K562 (cell line): ENCODE measurements at regions not wholly inside any gene's neighbourhood (a gene's known extent, or its start where the extent isn't known, plus 50 kb on each side); places are given as distances from the start of the nearest gene placed in this dataset.

Experiments used
- ATAC-seq: fragments of 200-7000 bp; cut with Tn5 transposase; 3 replicates; pipeline ENCODE4 v1.9.1; 2020; ENCODE audit warnings: moderate library complexity
- BruUV-seq: library from RNA; stranded (reverse); fragments of 400-500 nt; replicated peaks from 2 replicates; lab custom pipeline; 2021; lab: Mats Ljungman, UMichigan
- CTCF ChIA-PET: fragments of 300-600 bp; formaldehyde crosslinking; extraction: SDS; loops from one replicate; lab custom pipeline; 2021; ENCODE audit warnings: low intra/inter-chr PET ratio; lab: Yijun Ruan, JAX
- POLR2A ChIA-PET: fragments of 300-600, 350-650 bp; sonication (Branson Sonifier 250); formaldehyde crosslinking; extraction: SDS; loops from one replicate; lab custom pipeline; 2021; ENCODE audit warnings: antibody characterized with exemption, inconsistent platforms; lab: Yijun Ruan, JAX
- DNase-seq, 4 experiments: peaks; one replicate each; pipeline versions ENCODE4 v3.0.0 to v3.0.0-alpha.2; 2011 to 2018; ENCODE audit warnings: low spot score in 3 of 4, mixed read lengths in 3 of 4; ENCODE audit errors: extremely low read depth in 1 of 4
- FAIRE-seq: peaks from 2 replicates; lab custom pipeline; 2011; peaks lifted over from hg19 to GRCh38; lab: Jason Lieb, UNC
- H2AFZ ChIP-seq: 2 replicates; pipeline ENCODE4 v1.6.0; 2011; ENCODE audit warnings: low read depth, low read length, control low read depth, inconsistent platforms
- H3K27ac ChIP-seq: fragments of 200-600 bp; 3 replicates; pipeline ENCODE4 v1.8.0; 2011; ENCODE audit warnings: low read depth, mild to moderate bottlenecking, control low read depth, inconsistent platforms, low read length, moderate library complexity, mixed read lengths; ENCODE audit errors: extremely low read depth
- H3K27me3 ChIP-seq, 2 experiments: fragments of 300-600 bp in 1 of 2; 2 replicates in 1 of 2; 3 replicates in 1 of 2; pipeline versions ENCODE4 v1.6.0 to v1.8.0; 2011; ENCODE audit warnings: inconsistent platforms in 2 of 2, low read length in 2 of 2, mild to moderate bottlenecking in 1 of 2, mixed read lengths in 1 of 2, moderate library complexity in 1 of 2; ENCODE audit not compliant: control insufficient read depth in 2 of 2, insufficient read depth in 2 of 2
- H3K36me3 ChIP-seq: fragments of 300-600 bp; 3 replicates; pipeline ENCODE4 v1.8.0; 2011; ENCODE audit warnings: mild to moderate bottlenecking, low read length, inconsistent platforms; ENCODE audit not compliant: control insufficient read depth, insufficient read depth
- H3K4me1 ChIP-seq, 2 experiments: fragments of 200-600 bp in 1 of 2; replicated peaks in 1 of 2; 2 replicates in 1 of 2; 3 replicates in 1 of 2; pipeline versions ENCODE4 v1.5.1 to v1.8.0; 2011; ENCODE audit warnings: inconsistent platforms in 2 of 2, low read length in 2 of 2, mild to moderate bottlenecking in 1 of 2, mixed read lengths in 1 of 2, moderate library complexity in 1 of 2; ENCODE audit not compliant: control insufficient read depth in 2 of 2, insufficient read depth in 2 of 2
- H3K4me2 ChIP-seq: 2 replicates; pipeline ENCODE4 v1.6.1; 2011; ENCODE audit warnings: low read length, control low read depth, inconsistent platforms, mixed read lengths; ENCODE audit not compliant: insufficient read depth
- H3K4me3 ChIP-seq: fragments of 200-600 bp; sonication (generic), shearing (Covaris generic); 2 replicates; pipeline ENCODE4 v1.5.1; 2016; ENCODE audit warnings: control low read depth, inconsistent platforms
- H3K79me2 ChIP-seq: fragments of 200-600 bp; 3 replicates; pipeline ENCODE4 v1.8.0; 2011; ENCODE audit warnings: low read length, inconsistent platforms; ENCODE audit not compliant: control insufficient read depth, insufficient read depth
- H3K9ac ChIP-seq, 2 experiments: 2 replicates each; pipeline versions ENCODE4 v1.6.0 to v1.6.1; 2011; ENCODE audit warnings: low read depth in 2 of 2, low read length in 2 of 2, control low read depth in 1 of 2, inconsistent platforms in 1 of 2, mild to moderate bottlenecking in 1 of 2, mixed read lengths in 1 of 2; ENCODE audit not compliant: insufficient read depth in 1 of 2
- H3K9me1 ChIP-seq: one replicate; pipeline ENCODE4 v1.6.0; 2011; ENCODE audit warnings: inconsistent platforms, mild to moderate bottlenecking, low read length, moderate library complexity; ENCODE audit not compliant: control insufficient read depth, insufficient read depth
- H3K9me3 ChIP-seq: replicated peaks from 2 replicates; pipeline ENCODE4 v1.5.1; 2011; ENCODE audit warnings: low read depth, low read length, inconsistent platforms; ENCODE audit not compliant: control insufficient read depth, insufficient read depth
- H4K20me1 ChIP-seq: replicated peaks from 2 replicates; pipeline ENCODE4 v1.6.1; 2011; ENCODE audit warnings: low read length, inconsistent platforms, mixed read lengths; ENCODE audit not compliant: control insufficient read depth, insufficient read depth
- BCOR ChIP-seq: fragments of 450-650 bp; IDR thresholded peaks from 2 replicates; pipeline ENCODE4 v1.6.1; 2016
- CHD4 ChIP-seq: fragments of 200-600 bp; sonication (generic); IDR thresholded peaks from 3 replicates; pipeline ENCODE4 v1.6.1; 2012; ENCODE audit warnings: low read depth, mild to moderate bottlenecking, mixed read lengths, low read length, inconsistent platforms; ENCODE audit not compliant: insufficient read depth, insufficient replicate concordance, poor library complexity, severe bottlenecking
- FOXJ3 ChIP-seq: sonication (generic); formaldehyde crosslinking; IDR thresholded peaks from 2 replicates; pipeline ENCODE4 v1.4.0; 2020; ENCODE audit warnings: mild to moderate bottlenecking, missing genetic modification reagents
- HMG20A ChIP-seq: fragments of 450-650 bp; formaldehyde crosslinking; conservative IDR thresholded peaks from 2 replicates; pipeline ENCODE4 v1.4.0; 2020; ENCODE audit warnings: mild to moderate bottlenecking, mixed read lengths
- MCM5 ChIP-seq: fragments of 450-650 bp; IDR thresholded peaks from 2 replicates; pipeline ENCODE4 v1.6.1; 2016; ENCODE audit warnings: low read depth
- NONO ChIP-seq, 2 experiments: fragments of 200-400 bp in 1 of 2; fragments of 450-650 bp in 1 of 2; formaldehyde crosslinking in 1 of 2; IDR thresholded peaks; 2 replicates each; pipeline ENCODE4 v1.6.1; 2017; ENCODE audit warnings: low read depth in 2 of 2, mild to moderate bottlenecking in 2 of 2, moderate library complexity in 2 of 2, low read length in 1 of 2
- SOX6 ChIP-seq: fragments of 450-650 bp; IDR thresholded peaks from 2 replicates; pipeline ENCODE4 v1.6.1; 2014; ENCODE audit warnings: mild to moderate bottlenecking
- TEAD2 ChIP-seq: fragments of 450-650 bp; IDR thresholded peaks from 2 replicates; pipeline ENCODE4 v1.6.1; 2016; ENCODE audit warnings: missing genetic modification characterization, control low read depth, missing compliant biosample characterization
- TEAD4 ChIP-seq, 2 experiments: sonication (generic) in 1 of 2; formaldehyde crosslinking in 1 of 2; IDR thresholded peaks; 2 replicates each; pipeline versions ENCODE4 v1.6.1 to v1.8.0; 2012 to 2022; ENCODE audit warnings: borderline replicate concordance in 1 of 2, inconsistent platforms in 1 of 2, low read length in 1 of 2, mild to moderate bottlenecking in 1 of 2, missing genetic modification reagents in 1 of 2
- THRA ChIP-seq: fragments of 450-650 bp; IDR thresholded peaks from 2 replicates; pipeline ENCODE4 v1.6.1; 2017; ENCODE audit warnings: mild to moderate bottlenecking, moderate library complexity
- TRIM28 ChIP-seq: fragments of 450-650 bp; IDR thresholded peaks from 2 replicates; pipeline ENCODE4 v1.6.1; 2017
- ZBTB49 ChIP-seq: sonication (generic); formaldehyde crosslinking; IDR thresholded peaks from 2 replicates; pipeline ENCODE4 v1.8.0; 2022; ENCODE audit warnings: missing genetic modification reagents, mild to moderate bottlenecking, borderline replicate concordance
- ZBTB9 ChIP-seq: fragments of 450-650 bp; formaldehyde crosslinking; IDR thresholded peaks from 2 replicates; pipeline ENCODE4 v1.4.0; 2020; ENCODE audit warnings: mild to moderate bottlenecking, moderate library complexity
- ZNF23 ChIP-seq: fragments of 250-450 bp; sonication (Bioruptor Pico); IDR thresholded peaks from 2 replicates; pipeline ENCODE4 v1.4.0; 2020; ENCODE audit warnings: mild to moderate bottlenecking
- ZNF232 ChIP-seq: sonication (generic); formaldehyde crosslinking; IDR thresholded peaks from 2 replicates; pipeline ENCODE4 v1.8.0; 2022; ENCODE audit warnings: mild to moderate bottlenecking, missing genetic modification reagents
- ZNF347 ChIP-seq: fragments of 450-650 bp; formaldehyde crosslinking; IDR thresholded peaks from 2 replicates; pipeline ENCODE4 v1.4.0; 2020; ENCODE audit warnings: low read depth, mild to moderate bottlenecking, moderate library complexity
- WGBS: fragments of 100-300 bp; shearing (Covaris generic); methylation state at CpG from one replicate; pipeline ENCODE4 v1.1.6; 2016; ENCODE audit warnings: low coverage, mixed read lengths; ENCODE audit not compliant: insufficient coverage; ENCODE audit errors: missing lambda C conversion rate; 5-methylcytosine and 5-hydroxymethylcytosine counted together
- in situ Hi-C: fragments of 300-500 bp; cut with MboI; formaldehyde crosslinking; loops from 4 replicates; pipeline ENCODE4 v1.15.0; 2018; ENCODE audit warnings: inconsistent platforms, mixed read lengths
- intact Hi-C: fragments of 100-400 bp; cut with micrococcal nuclease; formaldehyde crosslinking; loops from 2 replicates; pipeline ENCODE4 v1.14.2; 2022

DNA sequence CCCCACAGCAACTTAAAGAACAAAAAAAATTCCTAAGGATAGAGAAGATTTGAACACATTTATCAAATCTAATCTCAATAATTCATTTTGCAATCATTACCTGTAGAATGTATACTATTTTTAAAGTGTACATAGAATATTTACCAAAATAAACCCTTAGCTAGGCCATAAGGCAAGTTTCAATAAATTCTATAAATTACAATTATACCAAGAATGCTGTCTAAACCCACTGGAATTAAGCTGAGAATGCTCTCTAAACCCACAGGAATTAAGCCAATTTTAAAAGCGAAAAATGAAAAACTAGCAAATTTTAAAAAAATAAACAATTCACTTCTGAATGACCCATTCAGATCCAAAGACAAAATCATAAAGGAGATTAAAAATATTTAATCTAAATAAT, 540.4 kb upstream of the NBEA start:
- intact Hi-C loops: no loop called here

More for the DNA sequence above, 540.4 kb upstream of the NBEA start:
- Histone ChIP-seq H3K27ac (no peak overlapping the region), H3K36me3 (no peaks in the 10 kb centered on the region), H3K4me3 (no peak overlapping the region), H3K9me3 (no peaks in the 10 kb centered on the region), H2AFZ (no peak overlapping the region), H3K27me3 (no peaks in the 10 kb centered on the region), H3K9me1 (no peaks in the 10 kb centered on the region), H3K4me1 (no peaks in the 10 kb centered on the region), H4K20me1 (no peaks in the 10 kb centered on the region), H3K79me2 (no peaks in the 10 kb centered on the region), H3K4me2 (no peak overlapping the region), H3K9ac (no peak overlapping the region)
- 8% methylated on average over 1 of the region's 1 CpG for WGBS
- ATAC-seq (no peak), DNase-seq (no peak), FAIRE-seq (no peak)
- ChIA-PET CTCF (no interaction called here), POLR2A (no interaction called here)
- TF ChIP-seq BCOR (no peak), TRIM28 (no peak), NONO (IDR thresholded peaks at IDR 0.05; ENCODE audit: low read depth in 2 of 2, low read length in 1 of 2) (no peak), MCM5 (no peak), TEAD4 (IDR thresholded peaks at IDR 0.05; ENCODE audit: low read length) (no peak), TEAD4 (CRISPR knock-in tag; IDR thresholded peaks at IDR 0.05; ENCODE audit: borderline replicate concordance) (no peak), ZBTB49 (no peak), TEAD2 (tag) (no peak), HMG20A (no peak), ZBTB9 (no peak), SOX6 (no peak), ZNF23 (no peak), CHD4 (no peak), ZNF232 (no peak), THRA (no peak), FOXJ3 (CRISPR knock-in tag) (no peak), ZNF347 (CRISPR knock-in tag) (no peak)
- no TSS peak for BruUV-seq
- in situ Hi-C loops: no loop called here
